ENCODE measurements at regions not wholly inside any gene's neighbourhood (a gene's known extent, or its start where the extent isn't known, plus 50 kb on each side); places are given as distances from the start of the nearest gene placed in this dataset.
"Not testable (repeated sequence)": the region's sequence is repeated elsewhere in the genome, so short reads cannot be mapped to it uniquely, and the experiment has no call there.

- not testable (repeated sequence) for DNase-seq
Observed at GRCh38 chrX:67213686-67214085, 330.1 kb upstream of the AR start.

GRCh38 chrX:67207912-67208311 is 335.9 kb upstream of the AR start:
- DNase-seq = no peak

GRCh38 chrX:67159437-67159836 is 384.4 kb upstream of the AR start:
- DNase-seq = no peak

- no peak for DNase-seq
Observed at GRCh38 chrX:67114635-67115034, 429.2 kb upstream of the AR start.

GRCh38 chrX:67105758-67106116 is 438.1 kb upstream of the AR start:
- DNase-seq = no peak

- no peak for DNase-seq
Observed at GRCh38 chrX:67104982-67105757, 438.7 kb upstream of the AR start.

- DNase-seq = no peak
Observed at GRCh38 chrX:67100031-67100884, 443.6 kb upstream of the AR start.

GRCh38 chrX:67094061-67094460 is 449.8 kb upstream of the AR start:
- no peak for DNase-seq

- DNase-seq = no peak
Observed at GRCh38 chrX:67050760-67051159, 411.9 kb upstream of the EDA2R start.

GRCh38 chrX:67044866-67045265 is 406.0 kb upstream of the EDA2R start:
- DNase-seq = no peak

- no peak for DNase-seq
Observed at GRCh38 chrX:67044029-67044653, 405.3 kb upstream of the EDA2R start.

GRCh38 chrX:67004451-67004850 is 365.6 kb upstream of the EDA2R start:
- DNase-seq = no peak

- no peak for DNase-seq
Observed at GRCh38 chrX:66994729-66995128, 355.9 kb upstream of the EDA2R start.

- DNase-seq = not testable (repeated sequence)
Observed at GRCh38 chrX:66992077-66992476, 353.2 kb upstream of the EDA2R start.

GRCh38 chrX:66988331-66988730 is 349.5 kb upstream of the EDA2R start:
- no peak for DNase-seq

GRCh38 chrX:66961665-66962064 is 322.8 kb upstream of the EDA2R start:
- no peak for DNase-seq

- no peak for DNase-seq
Observed at GRCh38 chrX:66931713-66932112, 292.8 kb upstream of the EDA2R start.

GRCh38 chrX:66930516-66930915 is 291.6 kb upstream of the EDA2R start:
- DNase-seq = not testable (repeated sequence)

GRCh38 chrX:66920296-66920695 is 281.4 kb upstream of the EDA2R start:
- no peak for DNase-seq

- no peak for DNase-seq
Observed at GRCh38 chrX:66919280-66919832, 280.5 kb upstream of the EDA2R start.

GRCh38 chrX:66918511-66918910 is 279.6 kb upstream of the EDA2R start:
- no peak for DNase-seq

GRCh38 chrX:66915893-66916292 is 277.0 kb upstream of the EDA2R start:
- no peak for DNase-seq

GRCh38 chrX:66914080-66914479 is 275.2 kb upstream of the EDA2R start:
- no peak for DNase-seq

- no peak for DNase-seq
Observed at GRCh38 chrX:66912417-66912816, 273.5 kb upstream of the EDA2R start.
